Fibroblast of lung (primary cell): ENCODE measurements at regions not wholly inside any gene's neighbourhood (a gene's known extent, or its start where the extent isn't known, plus 50 kb on each side); places are given as distances from the start of the nearest gene placed in this dataset.

Source experiments
- EZH2 ChIP-seq: IDR thresholded peaks from 2 replicates; pipeline ENCODE4 v1.5.1; 2012; ENCODE audit warnings: low read length, control low read depth, mild to moderate bottlenecking; ENCODE audit errors: missing control alignments
- TF ChIP-seq, protein P1 (sequence below), 2 donors: IDR thresholded peaks in 1 of 2; conservative IDR thresholded peaks in 1 of 2; 1 replicate in 1 of 2; 2 replicates in 1 of 2; pipeline ENCODE4 v1.5.1; 2011 to 2012; ENCODE audit warnings: low read length in 2 of 2, control low read depth in 1 of 2, inconsistent platforms in 1 of 2, low read depth in 1 of 2, mild to moderate bottlenecking in 1 of 2

DNA sequence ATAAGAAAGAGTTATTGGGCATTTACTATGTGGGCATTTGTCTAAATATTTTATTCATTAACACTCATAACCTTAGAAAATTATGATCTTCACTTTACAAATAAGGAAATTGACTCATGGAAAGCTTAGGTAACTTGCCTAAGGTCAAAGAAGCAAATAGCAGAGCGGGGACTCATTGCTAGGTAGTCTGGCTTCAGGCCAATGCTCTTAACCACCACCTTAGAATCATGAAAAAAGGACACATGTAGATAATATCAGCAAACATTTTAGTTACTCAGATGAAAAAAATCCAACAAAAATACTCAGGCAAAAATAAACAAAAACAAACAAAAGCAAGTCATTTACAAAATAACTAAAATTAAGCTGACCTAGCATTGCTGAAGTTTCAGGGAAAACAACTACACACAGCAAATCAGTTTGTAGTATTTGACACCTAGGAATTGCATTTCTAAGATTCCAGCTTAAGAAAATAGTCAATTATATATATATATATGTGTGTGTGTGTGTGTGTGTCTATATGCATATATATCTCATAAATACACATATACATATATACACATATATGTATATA is 166.0 kb downstream of the HMHB1 start:
- TF ChIP-seq, protein P1, sequence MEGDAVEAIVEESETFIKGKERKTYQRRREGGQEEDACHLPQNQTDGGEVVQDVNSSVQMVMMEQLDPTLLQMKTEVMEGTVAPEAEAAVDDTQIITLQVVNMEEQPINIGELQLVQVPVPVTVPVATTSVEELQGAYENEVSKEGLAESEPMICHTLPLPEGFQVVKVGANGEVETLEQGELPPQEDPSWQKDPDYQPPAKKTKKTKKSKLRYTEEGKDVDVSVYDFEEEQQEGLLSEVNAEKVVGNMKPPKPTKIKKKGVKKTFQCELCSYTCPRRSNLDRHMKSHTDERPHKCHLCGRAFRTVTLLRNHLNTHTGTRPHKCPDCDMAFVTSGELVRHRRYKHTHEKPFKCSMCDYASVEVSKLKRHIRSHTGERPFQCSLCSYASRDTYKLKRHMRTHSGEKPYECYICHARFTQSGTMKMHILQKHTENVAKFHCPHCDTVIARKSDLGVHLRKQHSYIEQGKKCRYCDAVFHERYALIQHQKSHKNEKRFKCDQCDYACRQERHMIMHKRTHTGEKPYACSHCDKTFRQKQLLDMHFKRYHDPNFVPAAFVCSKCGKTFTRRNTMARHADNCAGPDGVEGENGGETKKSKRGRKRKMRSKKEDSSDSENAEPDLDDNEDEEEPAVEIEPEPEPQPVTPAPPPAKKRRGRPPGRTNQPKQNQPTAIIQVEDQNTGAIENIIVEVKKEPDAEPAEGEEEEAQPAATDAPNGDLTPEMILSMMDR (conservative IDR thresholded peaks at IDR 0.05 in 1 of 2, IDR thresholded peaks at IDR 0.05 in 1 of 2; ENCODE audit: low read depth in 1 of 2, low read length in 2 of 2): no peak
- no peak for TF ChIP-seq EZH2
